OCI-M1 (cell line): ENCODE measurements at regions not wholly inside any gene's neighbourhood (a gene's known extent, or its start where the extent isn't known, plus 50 kb on each side); places are given as distances from the start of the nearest gene placed in this dataset.
A peak's percentile ranks its signal among the peaks of the same experiment; 100 is the strongest.
"Not testable (repeated sequence)": the region's sequence is repeated elsewhere in the genome, so short reads cannot be mapped to it uniquely, and the experiment has no call there.

Source experiments
- DNase-seq: peaks from one replicate; lab custom pipeline; 2025; lab: John Stamatoyannopoulos, UW

GRCh38 chr14:22491683-22492621, 97.1 kb downstream of the DAD1 start:
- no peak for DNase-seq

GRCh38 chr14:22491053-22491452, 98.0 kb downstream of the DAD1 start:
- not testable (repeated sequence) for DNase-seq

GRCh38 chr14:22489957-22490950, 98.8 kb downstream of the DAD1 start:
- no peak for DNase-seq

- no peak for DNase-seq
Observed at GRCh38 chr14:22489244-22489545, 99.8 kb downstream of the DAD1 start.

GRCh38 chr14:22488522-22489243, 100.3 kb downstream of the DAD1 start:
- DNase-seq, result no peak

GRCh38 chr14:22487941-22488340, 101.1 kb downstream of the DAD1 start:
- peak; percentile 28 for DNase-seq

- DNase-seq, result no peak
Observed at GRCh38 chr14:22487401-22487800, 101.6 kb downstream of the DAD1 start.

- DNase-seq, result no peak
Observed at GRCh38 chr14:22486675-22487074, 102.3 kb downstream of the DAD1 start.

- DNase-seq, result no peak
Observed at GRCh38 chr14:22485649-22486048, 103.4 kb downstream of the DAD1 start.

GRCh38 chr14:22485178-22485577, 103.8 kb downstream of the DAD1 start:
- no peak for DNase-seq

GRCh38 chr14:22484632-22485031, 104.4 kb downstream of the DAD1 start:
- no peak for DNase-seq

- DNase-seq, result no peak
Observed at GRCh38 chr14:22483863-22484593, 105.0 kb downstream of the DAD1 start.

GRCh38 chr14:22482782-22483553, 106.1 kb downstream of the DAD1 start:
- peak; percentile 18 for DNase-seq

- no peak for DNase-seq
Observed at GRCh38 chr14:22482085-22482694, 106.8 kb downstream of the DAD1 start.

GRCh38 chr14:22481546-22481945, 107.5 kb downstream of the DAD1 start:
- DNase-seq, result no peak

GRCh38 chr14:22479776-22480464, 109.1 kb downstream of the DAD1 start:
- DNase-seq, result no peak

GRCh38 chr14:22479132-22479531, 109.9 kb downstream of the DAD1 start:
- DNase-seq, result no peak

- no peak for DNase-seq
Observed at GRCh38 chr14:22478670-22479069, 110.4 kb downstream of the DAD1 start.

- DNase-seq, result no peak
Observed at GRCh38 chr14:22478247-22478646, 110.8 kb downstream of the DAD1 start.
